22Rv1 (cell line): ENCODE measurements at regions not wholly inside any gene's neighbourhood (a gene's known extent, or its start where the extent isn't known, plus 50 kb on each side); places are given as distances from the start of the nearest gene placed in this dataset.
"Not testable (repeated sequence)": the region's sequence is repeated elsewhere in the genome, so short reads cannot be mapped to it uniquely, and the experiment has no call there.

ENCODE experiments used
- H3K27ac ChIP-seq: fragments of 450-650 bp; 2 replicates; pipeline ENCODE4 v1.5.1; 2017
- CTCF ChIP-seq: fragments of 450-650 bp; IDR thresholded peaks from 2 replicates; pipeline ENCODE4 v1.5.1; 2017; ENCODE audit warnings: mild to moderate bottlenecking
- ZFX ChIP-seq: fragments of 450-650 bp; IDR thresholded peaks from 2 replicates; pipeline ENCODE4 v1.6.1; 2017; ENCODE audit warnings: antibody characterized with exemption, borderline replicate concordance

DNA sequence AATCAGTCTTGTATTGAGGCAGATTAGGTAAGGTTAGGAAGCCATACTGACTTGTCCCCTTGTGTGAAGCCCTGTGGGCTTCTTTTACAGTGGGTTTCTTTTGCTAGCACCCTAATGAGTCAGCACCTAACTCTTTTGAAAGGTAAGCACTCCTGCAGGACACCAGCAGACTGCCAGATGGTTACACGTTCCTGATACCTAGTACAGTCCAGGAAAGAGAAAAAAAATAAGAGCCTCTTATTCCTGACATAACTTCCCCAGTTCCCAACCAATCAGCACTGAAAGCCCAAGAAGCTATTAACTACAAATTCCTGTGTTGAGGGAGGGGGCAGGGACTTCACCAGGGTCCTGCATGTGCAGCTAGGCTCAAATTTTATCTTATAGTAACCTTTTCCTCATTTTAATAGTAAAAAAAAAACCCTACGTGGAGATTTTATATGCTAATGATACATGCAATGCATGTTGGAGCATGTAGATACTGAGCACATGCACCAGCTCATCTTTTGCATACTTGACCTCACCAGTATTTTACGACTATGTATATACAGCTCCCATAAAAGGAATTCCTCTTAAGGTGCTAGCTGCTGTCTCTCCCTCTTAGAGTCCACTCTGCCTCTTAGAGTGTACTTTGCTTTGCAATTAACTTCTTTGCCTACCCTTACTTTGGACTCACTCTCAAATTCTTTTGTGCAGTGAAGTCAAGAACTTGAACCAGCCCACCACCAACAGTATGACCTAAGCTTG, 84.7 kb upstream of the RORB start:
- H3K27ac ChIP-seq: no peak overlapping the region
- no peak for TF ChIP-seq ZFX
- no peak for TF ChIP-seq CTCF

GRCh38 chr9:74413876-74414275, 83.3 kb upstream of the RORB start:
- no peak overlapping the region for H3K27ac ChIP-seq
- no peak for TF ChIP-seq CTCF
- TF ChIP-seq ZFX: no peak

GRCh38 chr9:74414325-74414724, 82.8 kb upstream of the RORB start:
- TF ChIP-seq CTCF (no peak), ZFX (no peak)
- no peak overlapping the region for H3K27ac ChIP-seq

DNA sequence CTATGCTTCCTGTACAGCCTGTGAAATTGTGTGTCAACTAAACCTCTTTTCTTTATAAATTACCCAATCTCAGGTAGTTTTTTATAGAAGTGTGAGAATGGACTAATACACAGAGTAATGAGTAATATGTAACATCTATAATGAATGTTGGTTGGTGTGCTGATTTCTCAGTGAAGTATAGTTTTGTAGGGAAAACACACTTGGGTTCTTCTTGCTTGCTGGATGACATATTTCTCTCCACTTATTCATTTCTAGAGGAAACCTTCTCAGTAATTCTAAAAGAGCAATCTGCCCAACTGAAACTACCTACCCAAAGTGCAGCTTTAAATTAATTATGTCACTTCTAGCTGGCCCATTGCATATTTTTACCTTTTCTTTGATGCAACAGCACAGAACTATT, 81.1 kb upstream of the RORB start:
- no peak overlapping the region for H3K27ac ChIP-seq
- no peak for TF ChIP-seq ZFX
- no peak for TF ChIP-seq CTCF

DNA sequence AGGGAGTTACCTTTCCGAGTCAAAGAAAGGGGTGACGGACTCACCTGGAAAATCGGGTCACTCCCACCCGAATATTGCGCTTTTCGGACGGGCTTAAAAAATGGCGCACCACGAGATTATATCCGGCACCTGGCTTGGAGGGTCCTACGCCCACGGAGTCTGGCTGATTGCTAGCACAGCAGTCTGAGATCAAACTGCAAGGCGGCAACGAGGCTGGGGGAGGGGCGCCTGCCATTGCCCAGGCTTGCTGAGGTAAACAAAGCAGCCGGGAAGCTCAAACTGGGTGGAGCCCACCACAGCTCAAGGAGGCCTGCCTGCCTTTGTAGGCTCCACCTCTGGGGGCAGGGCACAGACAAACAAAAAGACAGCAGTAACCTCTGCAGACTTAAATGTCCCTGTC, 72.6 kb upstream of the RORB start:
- H3K27ac ChIP-seq: not testable (repeated sequence)

GRCh38 chr9:74431467-74431866, 65.7 kb upstream of the RORB start:
- TF ChIP-seq ZFX (no peak), CTCF (no peak)
- no peak overlapping the region for H3K27ac ChIP-seq

DNA sequence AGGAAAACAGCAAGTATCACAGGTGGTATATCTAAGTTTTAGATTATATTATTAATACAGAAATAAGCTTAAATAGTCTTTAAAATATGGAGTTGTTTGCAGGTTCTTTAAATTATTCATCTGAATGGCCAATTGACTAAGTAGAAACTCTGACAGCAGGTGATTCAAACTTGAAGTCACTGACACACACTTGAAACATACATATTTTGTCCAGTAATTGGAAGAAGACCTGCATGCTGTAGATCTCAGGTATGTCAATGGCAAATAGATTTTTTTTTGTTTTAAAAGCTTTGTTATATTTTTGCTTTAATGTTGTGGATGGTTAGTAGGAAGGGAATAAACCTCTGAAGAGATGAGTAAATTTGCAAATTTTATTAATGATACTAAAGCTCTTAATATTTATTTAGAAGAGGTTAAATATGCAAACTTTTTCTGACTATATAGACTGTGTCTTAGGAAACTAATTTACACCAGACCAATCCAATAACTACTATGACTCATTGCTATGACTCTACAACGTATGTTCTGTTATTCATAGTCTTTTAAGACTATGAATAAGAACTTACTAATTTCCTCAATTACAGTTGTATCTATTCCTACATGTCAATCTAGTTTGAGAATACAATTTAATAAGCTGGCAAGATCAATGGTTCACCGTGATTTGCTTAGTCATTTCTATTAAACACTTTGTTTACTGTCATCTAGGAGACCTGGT, 53.9 kb upstream of the RORB start:
- no peak overlapping the region for H3K27ac ChIP-seq

More for the DNA sequence above, 53.9 kb upstream of the RORB start:
- TF ChIP-seq ZFX (no peak), CTCF (no peak)
